Liver (tissue), 7 donors: ENCODE measurements at regions not wholly inside any gene's neighbourhood (a gene's known extent, or its start where the extent isn't known, plus 50 kb on each side); places are given as distances from the start of the nearest gene placed in this dataset.

ENCODE experiments used
- DNase-seq: peaks from one replicate; pipeline ENCODE4 v3.0.0-alpha.2; 2017; ENCODE audit warnings: low spot score
- H3K27ac ChIP-seq, 2 donors: one replicate each; pipeline ENCODE4 v1.7.0; 2013; ENCODE audit warnings: inconsistent platforms in 2 of 2, low read length in 2 of 2, control low read depth in 1 of 2, low read depth in 1 of 2, mild to moderate bottlenecking in 1 of 2
- H3K27me3 ChIP-seq, 4 donors: one replicate each; pipeline versions ENCODE4 v1.6.1 to v1.7.0; 2013; ENCODE audit warnings: low read length in 3 of 4, inconsistent platforms in 1 of 4, mild to moderate bottlenecking in 1 of 4, moderate library complexity in 1 of 4; ENCODE audit not compliant: control insufficient read depth in 4 of 4, insufficient read depth in 4 of 4
- H3K36me3 ChIP-seq, 4 donors: one replicate each; pipeline versions ENCODE4 v1.6.1 to v1.7.0; 2013; ENCODE audit warnings: low read length in 3 of 4, mild to moderate bottlenecking in 3 of 4, low read depth in 1 of 4, moderate library complexity in 1 of 4; ENCODE audit not compliant: control insufficient read depth in 4 of 4, insufficient read depth in 3 of 4
- H3K4me1 ChIP-seq, 4 donors: one replicate each; pipeline versions ENCODE4 v1.6.1 to v1.7.0; 2013; ENCODE audit warnings: low read length in 3 of 4, mild to moderate bottlenecking in 3 of 4, moderate library complexity in 1 of 4; ENCODE audit not compliant: control insufficient read depth in 4 of 4, insufficient read depth in 4 of 4
- H3K4me3 ChIP-seq, 3 donors: one replicate each; pipeline versions ENCODE4 v1.6.1 to v1.7.0; 2013; ENCODE audit warnings: low read length in 3 of 3, control low read depth in 1 of 3, low read depth in 1 of 3, mild to moderate bottlenecking in 1 of 3
- H3K9ac ChIP-seq, 2 donors: one replicate each; pipeline ENCODE4 v1.7.0; 2013; ENCODE audit warnings: low read length in 2 of 2, mild to moderate bottlenecking in 2 of 2, moderate library complexity in 2 of 2, control low read depth in 1 of 2, low read depth in 1 of 2
- H3K9me3 ChIP-seq, 4 donors: one replicate each; pipeline versions ENCODE4 v1.6.1 to v1.7.0; 2013; ENCODE audit warnings: low read length in 3 of 4; ENCODE audit not compliant: control insufficient read depth in 4 of 4
- EGR1 ChIP-seq, 2 donors: IDR thresholded peaks; 2 replicates each; pipeline ENCODE4 v1.6.1; 2016 to 2018; ENCODE audit warnings: antibody characterized with exemption in 2 of 2, low read depth in 2 of 2
- GABPA ChIP-seq, 2 donors: IDR thresholded peaks in 1 of 2; conservative IDR thresholded peaks in 1 of 2; 2 replicates each; pipeline ENCODE4 v1.6.1; 2016; ENCODE audit warnings: antibody characterized with exemption in 2 of 2, mild to moderate bottlenecking in 1 of 2, moderate library complexity in 1 of 2
- NR2F2 ChIP-seq: IDR thresholded peaks from 2 replicates; pipeline ENCODE4 v1.6.1; 2016; ENCODE audit warnings: antibody characterized with exemption
- RAD21 ChIP-seq, 2 donors: IDR thresholded peaks; 2 replicates each; pipeline ENCODE4 v1.6.1; 2016; ENCODE audit warnings: antibody characterized with exemption in 2 of 2, mild to moderate bottlenecking in 2 of 2
- TAF1 ChIP-seq: conservative IDR thresholded peaks from 2 replicates; pipeline ENCODE4 v1.6.1; 2016; ENCODE audit warnings: antibody characterized with exemption, mild to moderate bottlenecking
- YY1 ChIP-seq: IDR thresholded peaks from 2 replicates; pipeline ENCODE4 v1.6.1; 2016; ENCODE audit warnings: antibody characterized with exemption, mild to moderate bottlenecking
- WGBS: extraction: QIAGEN DNeasy Blood & Tissue Kit; methylation state at CpG from one replicate; pipeline ENCODE4 v1.1.7; 2013; 5-methylcytosine and 5-hydroxymethylcytosine counted together
- TF ChIP-seq, protein P1 (sequence below): IDR thresholded peaks from 2 replicates; pipeline ENCODE4 v1.6.1; 2016; ENCODE audit warnings: antibody characterized with exemption
- TF ChIP-seq, protein P2 (sequence below): IDR thresholded peaks from 2 replicates; pipeline ENCODE4 v1.6.1; 2016; ENCODE audit warnings: antibody characterized with exemption
- TF ChIP-seq, protein P3 (sequence below): IDR thresholded peaks from 2 replicates; pipeline ENCODE4 v1.6.1; 2016; ENCODE audit warnings: antibody characterized with exemption
- donor health status: healthy.
- donor health status: healthy.
- donor health status: healthy.
- donor health status: healthy.

DNA sequence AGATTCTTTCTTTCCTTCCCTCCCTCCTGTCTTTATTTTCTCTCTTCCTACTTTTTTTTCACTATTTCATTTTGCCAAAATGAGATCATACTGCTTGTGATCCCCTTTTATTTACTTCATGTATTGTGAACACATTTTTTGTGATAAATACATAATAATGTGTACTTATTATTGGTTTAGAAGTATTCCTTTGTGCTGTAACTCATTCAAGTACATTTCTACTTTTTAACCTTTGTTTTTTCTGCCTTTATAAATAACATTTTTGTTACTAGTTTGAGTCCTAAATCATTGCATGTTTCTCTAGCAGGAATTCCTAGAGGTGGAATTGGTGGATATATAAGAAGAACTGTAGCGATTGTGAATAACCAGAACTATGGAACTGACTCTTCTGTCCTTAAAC is 214.5 kb upstream of the SFRP2 start:
- DNase-seq: no peak
- TF ChIP-seq, protein P1, sequence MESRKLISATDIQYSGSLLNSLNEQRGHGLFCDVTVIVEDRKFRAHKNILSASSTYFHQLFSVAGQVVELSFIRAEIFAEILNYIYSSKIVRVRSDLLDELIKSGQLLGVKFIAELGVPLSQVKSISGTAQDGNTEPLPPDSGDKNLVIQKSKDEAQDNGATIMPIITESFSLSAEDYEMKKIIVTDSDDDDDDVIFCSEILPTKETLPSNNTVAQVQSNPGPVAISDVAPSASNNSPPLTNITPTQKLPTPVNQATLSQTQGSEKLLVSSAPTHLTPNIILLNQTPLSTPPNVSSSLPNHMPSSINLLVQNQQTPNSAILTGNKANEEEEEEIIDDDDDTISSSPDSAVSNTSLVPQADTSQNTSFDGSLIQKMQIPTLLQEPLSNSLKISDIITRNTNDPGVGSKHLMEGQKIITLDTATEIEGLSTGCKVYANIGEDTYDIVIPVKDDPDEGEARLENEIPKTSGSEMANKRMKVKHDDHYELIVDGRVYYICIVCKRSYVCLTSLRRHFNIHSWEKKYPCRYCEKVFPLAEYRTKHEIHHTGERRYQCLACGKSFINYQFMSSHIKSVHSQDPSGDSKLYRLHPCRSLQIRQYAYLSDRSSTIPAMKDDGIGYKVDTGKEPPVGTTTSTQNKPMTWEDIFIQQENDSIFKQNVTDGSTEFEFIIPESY: no peak
- TF ChIP-seq RAD21 (IDR thresholded peaks at IDR 0.05): no peak
- no peak for TF ChIP-seq YY1
- Histone ChIP-seq H3K36me3 (no peaks in the 10 kb centered on the region), H3K9ac (no peak overlapping the region), H3K9me3 (no peaks in the 10 kb centered on the region), H3K27me3 (no peaks in the 10 kb centered on the region), H3K4me1 (no peaks in the 10 kb centered on the region), H3K27ac (no peak overlapping the region), H3K4me3 (no peak overlapping the region)
- WGBS: 83% methylated on average over 1 of the region's 1 CpG

DNA sequence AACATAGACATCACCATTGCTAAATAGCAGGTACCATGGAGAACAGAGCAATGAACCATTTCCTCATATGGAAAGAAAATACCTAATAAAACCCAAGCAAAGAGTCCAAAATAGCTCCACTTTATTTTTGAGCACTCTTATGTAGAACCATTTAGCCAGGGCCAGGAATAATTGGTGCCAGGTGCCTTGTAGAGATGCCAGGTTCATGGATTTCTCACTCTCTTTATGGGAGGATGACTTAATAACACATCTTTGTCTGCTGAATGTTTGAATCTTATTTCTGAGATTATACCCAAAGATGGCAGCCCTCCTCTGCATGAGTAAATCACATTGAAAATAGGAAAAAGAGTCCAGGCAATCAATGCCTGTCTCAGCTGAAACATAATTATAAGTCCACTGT is 212.3 kb upstream of the SFRP2 start:
- no peak overlapping the region for H3K9ac ChIP-seq
- peaks cover 0 to 2% (median 0%) of the 10 kb centered on the region in 4 donors for H3K9me3 ChIP-seq
- no peaks in the 10 kb centered on the region for H3K27me3 ChIP-seq
- H3K27ac ChIP-seq: no peak overlapping the region
- H3K4me3 ChIP-seq: no peak overlapping the region
- H3K4me1 ChIP-seq: no peaks in the 10 kb centered on the region
- DNase-seq: no peak
- TF ChIP-seq EGR1 (IDR thresholded peaks at IDR 0.05; ENCODE audit: low read depth in 2 of 2): no peak
- TF ChIP-seq YY1: no peak
- no peaks in the 10 kb centered on the region for H3K36me3 ChIP-seq

DNA sequence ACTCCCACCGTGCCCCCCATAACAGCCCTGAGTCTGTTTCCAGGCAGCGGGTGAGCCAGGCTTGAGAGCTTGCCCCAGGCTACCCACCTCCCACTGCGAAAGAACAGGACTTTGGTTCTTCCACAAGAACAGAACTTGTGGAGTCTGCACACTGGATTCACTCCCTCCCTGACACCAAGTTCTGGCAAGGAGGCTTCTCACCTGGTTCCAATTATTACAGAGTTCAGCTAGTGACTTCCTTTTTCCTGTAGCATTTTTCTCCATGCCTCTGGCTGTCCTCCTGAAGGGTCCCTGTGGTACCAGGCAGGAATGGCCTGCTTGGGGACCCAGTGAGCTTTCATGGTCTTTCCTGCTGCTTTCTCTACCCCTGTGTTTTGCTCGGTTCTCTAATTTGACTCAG is 208.6 kb upstream of the SFRP2 start:
- peaks cover 0 to 2% (median 0%) of the 10 kb centered on the region in 4 donors for H3K9me3 ChIP-seq
- no peaks in the 10 kb centered on the region for H3K4me1 ChIP-seq
- no peaks in the 10 kb centered on the region for H3K36me3 ChIP-seq
- no peak overlapping the region for H3K27ac ChIP-seq
- 60% methylated on average over 4 of the region's 4 CpGs for WGBS
- no peak overlapping the region for H3K4me3 ChIP-seq
- no peaks in the 10 kb centered on the region for H3K27me3 ChIP-seq
- TF ChIP-seq RAD21 (IDR thresholded peaks at IDR 0.05): no peak
- TF ChIP-seq, protein P2, sequence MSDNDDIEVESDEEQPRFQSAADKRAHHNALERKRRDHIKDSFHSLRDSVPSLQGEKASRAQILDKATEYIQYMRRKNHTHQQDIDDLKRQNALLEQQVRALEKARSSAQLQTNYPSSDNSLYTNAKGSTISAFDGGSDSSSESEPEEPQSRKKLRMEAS: no peak
- TF ChIP-seq, protein P3, sequence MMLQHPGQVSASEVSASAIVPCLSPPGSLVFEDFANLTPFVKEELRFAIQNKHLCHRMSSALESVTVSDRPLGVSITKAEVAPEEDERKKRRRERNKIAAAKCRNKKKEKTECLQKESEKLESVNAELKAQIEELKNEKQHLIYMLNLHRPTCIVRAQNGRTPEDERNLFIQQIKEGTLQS: no peak
- no peak for DNase-seq
- H3K9ac ChIP-seq: no peak overlapping the region

DNA sequence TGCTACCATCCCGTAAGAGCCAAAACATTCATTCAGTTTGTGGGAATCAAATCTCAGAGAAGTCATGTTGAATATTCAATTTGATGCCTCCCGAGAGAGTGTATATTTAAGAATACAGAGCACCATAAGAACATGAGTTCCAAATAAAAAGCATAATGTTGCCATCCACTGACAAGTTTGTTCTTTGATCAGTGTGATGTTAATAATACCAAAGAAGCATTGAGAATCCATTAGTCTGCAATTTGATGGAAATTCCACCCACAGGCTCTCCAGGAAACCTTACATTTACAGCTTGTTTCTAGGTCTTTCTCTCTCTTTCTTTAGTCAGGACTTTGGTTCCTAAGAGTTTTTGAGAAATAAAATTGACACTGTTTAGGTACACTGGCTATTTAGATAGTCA is 200.6 kb upstream of the SFRP2 start:
- H3K9ac ChIP-seq: no peak overlapping the region
- no peaks in the 10 kb centered on the region for H3K4me1 ChIP-seq
- H3K36me3 ChIP-seq: no peaks in the 10 kb centered on the region
- 80% methylated on average over 2 of the region's 2 CpGs for WGBS
- no peak overlapping the region for H3K4me3 ChIP-seq
- TF ChIP-seq, protein P3: no peak
- TF ChIP-seq TAF1 (no peak), NR2F2 (no peak), GABPA (IDR thresholded peaks at IDR 0.05 in 1 of 2, conservative IDR thresholded peaks at IDR 0.05 in 1 of 2) (no peak)
- no peak for DNase-seq
- no peak overlapping the region for H3K27ac ChIP-seq
- H3K27me3 ChIP-seq: no peaks in the 10 kb centered on the region
- peaks cover 0 to 4% (median 0%) of the 10 kb centered on the region in 4 donors for H3K9me3 ChIP-seq
